Psoas muscle (tissue), 7 donors: ENCODE measurements at regions not wholly inside any gene's neighbourhood (a gene's known extent, or its start where the extent isn't known, plus 50 kb on each side); places are given as distances from the start of the nearest gene placed in this dataset.

Experiments used
- ATAC-seq, 4 donors: fragments of 200-7000 bp; cut with Tn5 transposase; one replicate each; pipeline ENCODE4 v1.9.1; 2020; ENCODE audit warnings: moderate library complexity in 3 of 4, mild to moderate bottlenecking in 2 of 4
- DNase-seq, 2 donors: peaks; one replicate each; pipeline ENCODE4 v3.0.0-alpha.2; 2020
- H3K27ac ChIP-seq: fragments of 200-600 bp; one replicate; pipeline ENCODE4 v1.8.0; 2022
- H3K27me3 ChIP-seq, 3 donors: fragments of 200-600 bp in 1 of 3; one replicate each; pipeline versions ENCODE4 v1.6.1 to v1.8.0; 2013 to 2022; ENCODE audit warnings: low read length in 2 of 3, mild to moderate bottlenecking in 2 of 3, moderate library complexity in 1 of 3; ENCODE audit not compliant: insufficient read depth in 3 of 3
- H3K36me3 ChIP-seq, 2 donors: fragments of 200-600 bp in 1 of 2; one replicate each; pipeline versions ENCODE4 v1.6.1 to v1.8.0; 2013 to 2022; ENCODE audit warnings: low read depth in 1 of 2, mild to moderate bottlenecking in 1 of 2, moderate library complexity in 1 of 2; ENCODE audit not compliant: insufficient read depth in 1 of 2
- H3K4me1 ChIP-seq: fragments of 200-600 bp; one replicate; pipeline ENCODE4 v1.8.0; 2022
- H3K4me3 ChIP-seq: fragments of 200-600 bp; one replicate; pipeline ENCODE4 v1.8.0; 2022; ENCODE audit warnings: mild to moderate bottlenecking
- H3K9me3 ChIP-seq: fragments of 200-600 bp; one replicate; pipeline ENCODE4 v1.8.0; 2022
- CTCF ChIP-seq: fragments of 200-600 bp; IDR thresholded peaks from one replicate; pipeline ENCODE4 v1.8.0; 2022; ENCODE audit warnings: antibody characterized with exemption
- WGBS, 3 donors: extraction: QIAGEN DNeasy Blood & Tissue Kit; methylation state at CpG; one replicate each; pipeline versions ENCODE4 v1.1.6 to v1.1.7; 2013; 5-methylcytosine and 5-hydroxymethylcytosine counted together
- intact Hi-C, 2 donors: fragments of 100-400 bp; cut with DNase I; formaldehyde crosslinking; loops; one replicate each; pipeline versions ENCODE4 v1.11.0 to v1.14.2; 2022
- donor health status: healthy with polysubstance abuse.
- donor health status: DM: no; HTN: no; CAD: no; lungs with moderate emphysema.
- donor health status: Bipolar disorder and iron deficiency.
- donor health status: healthy.
- donor health status: DM: yes; HTN: yes; CAD: no.
- donor health status: DM: no; HTN: no; CAD: no.
- donor health status: DM: yes; HTN: yes; CAD: no.

- 47 to 57% (median 53%) methylated on average over 2 of the region's 2 CpGs for WGBS, 3 donors
- Histone ChIP-seq H3K9me3 (no peaks in the 10 kb centered on the region), H3K4me1 (no peaks in the 10 kb centered on the region), H3K27ac (no peak overlapping the region), H3K4me3 (no peak overlapping the region), H3K27me3 (no peaks in the 10 kb centered on the region), H3K36me3 (no peaks in the 10 kb centered on the region)
- no peak for TF ChIP-seq CTCF
- no peak for DNase-seq
- intact Hi-C loops = no loop called here
- ATAC-seq = no peak
These were observed 277.0 kb upstream of the COBL start for GRCh38 chr7:51593628-51594027.

- no peaks in the 10 kb centered on the region for H3K36me3 ChIP-seq
- no peaks in the 10 kb centered on the region for H3K4me1 ChIP-seq
- no peaks in the 10 kb centered on the region for H3K27me3 ChIP-seq
- ATAC-seq (no peak), DNase-seq (no peak)
- TF ChIP-seq CTCF = no peak
- H3K4me3 ChIP-seq = no peak overlapping the region
- intact Hi-C loops = no loop called here
- H3K27ac ChIP-seq = no peak overlapping the region
- WGBS, 3 donors = 68 to 70% (median 69%) methylated on average over 10 of the region's 10 CpGs
- H3K9me3 ChIP-seq = no peaks in the 10 kb centered on the region
These were observed 276.4 kb upstream of the COBL start for GRCh38 chr7:51592842-51593599.

- WGBS, 3 donors = 13 to 24% (median 17%) methylated on average over 2 of the region's 2 CpGs
These were observed 274.6 kb upstream of the COBL start for GRCh38 chr7:51591223-51591622.

GRCh38 chr7:51590746-51591145 is 274.1 kb upstream of the COBL start:
- intact Hi-C loops = no loop called here

More at GRCh38 chr7:51591223-51591622, 274.6 kb upstream of the COBL start:
- Histone ChIP-seq H3K4me3 (no peak overlapping the region), H3K4me1 (no peaks in the 10 kb centered on the region), H3K9me3 (no peaks in the 10 kb centered on the region), H3K36me3 (no peaks in the 10 kb centered on the region), H3K27ac (no peak overlapping the region), H3K27me3 (no peaks in the 10 kb centered on the region)
- DNase-seq (no peak), ATAC-seq (no peak)
- no peak for TF ChIP-seq CTCF
- intact Hi-C loops = no loop called here

More at GRCh38 chr7:51590746-51591145, 274.1 kb upstream of the COBL start:
- no peaks in the 10 kb centered on the region for H3K36me3 ChIP-seq
- no peaks in the 10 kb centered on the region for H3K27me3 ChIP-seq
- no peaks in the 10 kb centered on the region for H3K9me3 ChIP-seq
- no peak for TF ChIP-seq CTCF
- H3K4me3 ChIP-seq = no peak overlapping the region
- no peaks in the 10 kb centered on the region for H3K4me1 ChIP-seq
- WGBS, 3 donors = 13% methylated on average over 5 of the region's 5 CpGs
- H3K27ac ChIP-seq = no peak overlapping the region
- ATAC-seq (no peak), DNase-seq (no peak)
